BLaER1 (cell line): ENCODE measurements at regions not wholly inside any gene's neighbourhood (a gene's known extent, or its start where the extent isn't known, plus 50 kb on each side); places are given as distances from the start of the nearest gene placed in this dataset.

Source experiments
- H3K27ac ChIP-seq: shearing (Covaris generic); formaldehyde crosslinking; 2 replicates; pipeline ENCODE4 v1.8.1; 2022
- H3K27me3 ChIP-seq: shearing (Covaris generic); formaldehyde crosslinking; 2 replicates; pipeline ENCODE4 v1.8.1; 2022
- H3K36me3 ChIP-seq: shearing (Covaris generic); formaldehyde crosslinking; 2 replicates; pipeline ENCODE4 v1.8.1; 2022
- H3K4me1 ChIP-seq: shearing (Covaris generic); formaldehyde crosslinking; 2 replicates; pipeline ENCODE4 v1.8.1; 2022
- H3K4me2 ChIP-seq: shearing (Covaris generic); formaldehyde crosslinking; 2 replicates; pipeline ENCODE4 v1.8.1; 2022
- H3K4me3 ChIP-seq: shearing (Covaris generic); formaldehyde crosslinking; 2 replicates; pipeline ENCODE4 v1.8.1; 2022
- H3K9ac ChIP-seq: shearing (Covaris generic); formaldehyde crosslinking; 2 replicates; pipeline ENCODE4 v1.8.1; 2022
- H3K9me3 ChIP-seq: shearing (Covaris generic); formaldehyde crosslinking; 2 replicates; pipeline ENCODE4 v1.8.1; 2022
- H4K20me1 ChIP-seq: shearing (Covaris generic); formaldehyde crosslinking; 2 replicates; pipeline ENCODE4 v1.8.1; 2022
- Cebpa-rat ChIP-seq: shearing (Covaris generic); IDR thresholded peaks from 2 replicates; pipeline ENCODE4 v1.8.1; 2022

GRCh38 chr3:13237776-13238490 is 164.7 kb upstream of the IQSEC1 start:
- Histone ChIP-seq H3K4me3 (no peak overlapping the region), H3K4me1 (peaks cover 100% of the 10 kb centered on the region), H3K27me3 (no peaks in the 10 kb centered on the region), H3K9me3 (no peaks in the 10 kb centered on the region), H3K27ac (peak overlapping the region; percentile 16; the same call in 1 of the 2 replicates), H3K36me3 (no peaks in the 10 kb centered on the region), H3K4me2 (peak overlapping the region; percentile 96; the same call in 1 of the 2 replicates), H3K9ac (no peak overlapping the region), H4K20me1 (no peaks in the 10 kb centered on the region; the same call in 1 of the 2 replicates)
- no peak for TF ChIP-seq Cebpa-rat

GRCh38 chr3:13236557-13237173 is 163.4 kb upstream of the IQSEC1 start:
- no peaks in the 10 kb centered on the region for H3K36me3 ChIP-seq
- peak overlapping the region; percentile 96 for H3K4me2 ChIP-seq
- no peak overlapping the region for H3K9ac ChIP-seq
- no peaks in the 10 kb centered on the region; the same call in 1 of the 2 replicates for H4K20me1 ChIP-seq
- no peaks in the 10 kb centered on the region for H3K27me3 ChIP-seq
- no peak overlapping the region for H3K4me3 ChIP-seq
- H3K4me1 ChIP-seq = peaks cover 100% of the 10 kb centered on the region
- peak overlapping the region; percentile 35; the same call in 1 of the 2 replicates for H3K27ac ChIP-seq
- H3K9me3 ChIP-seq = no peaks in the 10 kb centered on the region
- TF ChIP-seq Cebpa-rat = no peak

- Histone ChIP-seq H3K4me3 (peak overlapping the region; percentile 50; the same call in 1 of the 2 replicates), H3K4me2 (peak overlapping the region; percentile 96), H4K20me1 (no peaks in the 10 kb centered on the region; the same call in 1 of the 2 replicates), H3K36me3 (no peaks in the 10 kb centered on the region), H3K9me3 (no peaks in the 10 kb centered on the region), H3K27me3 (no peaks in the 10 kb centered on the region), H3K9ac (peak overlapping the region; percentile 43; the same call in 1 of the 2 replicates), H3K27ac (peak overlapping the region; percentile 79; the same call in 1 of the 2 replicates), H3K4me1 (peaks cover 100% of the 10 kb centered on the region)
- TF ChIP-seq Cebpa-rat = no peak
Measured at GRCh38 chr3:13235897-13236296, 162.7 kb upstream of the IQSEC1 start.

- H3K4me3 ChIP-seq = peak overlapping the region; percentile 50
Measured at GRCh38 chr3:13235079-13235478, 161.8 kb upstream of the IQSEC1 start.

DNA sequence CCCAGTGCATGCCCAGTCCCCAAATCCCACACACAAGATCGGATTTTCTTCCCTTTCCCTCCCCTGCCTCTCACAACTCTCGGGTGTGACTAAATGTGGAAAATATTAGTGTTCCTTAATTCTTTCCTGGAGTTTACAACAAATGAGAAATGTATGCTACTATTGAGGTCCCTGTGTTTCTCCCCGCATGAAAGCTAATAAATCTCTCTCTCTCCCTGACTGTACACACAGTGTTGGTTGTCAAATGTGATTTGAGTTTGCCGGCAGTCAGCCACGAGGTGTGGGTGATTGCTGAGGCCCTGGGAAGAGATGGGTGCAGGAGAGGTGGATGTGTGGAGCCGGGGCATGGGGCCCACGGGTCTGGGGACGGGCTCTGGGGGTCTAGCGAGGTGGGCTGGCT is 161.4 kb upstream of the IQSEC1 start:
- Histone ChIP-seq H3K27ac (peak overlapping the region; percentile 79), H3K9me3 (no peaks in the 10 kb centered on the region), H3K36me3 (no peaks in the 10 kb centered on the region), H3K4me2 (peak overlapping the region; percentile 96), H3K4me1 (peaks cover 100% of the 10 kb centered on the region), H3K9ac (peak overlapping the region; percentile 58), H3K27me3 (no peaks in the 10 kb centered on the region), H3K4me3 (peak overlapping the region; percentile 50), H4K20me1 (no peaks in the 10 kb centered on the region; the same call in 1 of the 2 replicates)
- TF ChIP-seq Cebpa-rat = no peak

More at GRCh38 chr3:13235079-13235478, 161.8 kb upstream of the IQSEC1 start:
- H3K36me3 ChIP-seq = no peaks in the 10 kb centered on the region
- H3K4me1 ChIP-seq = peaks cover 100% of the 10 kb centered on the region
- peak overlapping the region; percentile 96 for H3K4me2 ChIP-seq
- H3K9ac ChIP-seq = peak overlapping the region; percentile 43
- peak overlapping the region; percentile 79 for H3K27ac ChIP-seq
- TF ChIP-seq Cebpa-rat = no peak
- H3K9me3 ChIP-seq = no peaks in the 10 kb centered on the region
- no peaks in the 10 kb centered on the region for H3K27me3 ChIP-seq
- H4K20me1 ChIP-seq = no peaks in the 10 kb centered on the region; the same call in 1 of the 2 replicates

GRCh38 chr3:13233487-13234485 is 160.6 kb upstream of the IQSEC1 start:
- H3K36me3 ChIP-seq = no peaks in the 10 kb centered on the region
- peak overlapping the region; percentile 58 for H3K9ac ChIP-seq
- no peak for TF ChIP-seq Cebpa-rat
- H3K9me3 ChIP-seq = no peaks in the 10 kb centered on the region
- peak overlapping the region; percentile 27; the same call in 1 of the 2 replicates for H3K4me3 ChIP-seq
- H4K20me1 ChIP-seq = no peaks in the 10 kb centered on the region; the same call in 1 of the 2 replicates
- H3K4me1 ChIP-seq = peaks cover 99% of the 10 kb centered on the region
- H3K27ac ChIP-seq = peak overlapping the region; percentile 79
- H3K27me3 ChIP-seq = no peaks in the 10 kb centered on the region
- H3K4me2 ChIP-seq = peak overlapping the region; percentile 96

DNA sequence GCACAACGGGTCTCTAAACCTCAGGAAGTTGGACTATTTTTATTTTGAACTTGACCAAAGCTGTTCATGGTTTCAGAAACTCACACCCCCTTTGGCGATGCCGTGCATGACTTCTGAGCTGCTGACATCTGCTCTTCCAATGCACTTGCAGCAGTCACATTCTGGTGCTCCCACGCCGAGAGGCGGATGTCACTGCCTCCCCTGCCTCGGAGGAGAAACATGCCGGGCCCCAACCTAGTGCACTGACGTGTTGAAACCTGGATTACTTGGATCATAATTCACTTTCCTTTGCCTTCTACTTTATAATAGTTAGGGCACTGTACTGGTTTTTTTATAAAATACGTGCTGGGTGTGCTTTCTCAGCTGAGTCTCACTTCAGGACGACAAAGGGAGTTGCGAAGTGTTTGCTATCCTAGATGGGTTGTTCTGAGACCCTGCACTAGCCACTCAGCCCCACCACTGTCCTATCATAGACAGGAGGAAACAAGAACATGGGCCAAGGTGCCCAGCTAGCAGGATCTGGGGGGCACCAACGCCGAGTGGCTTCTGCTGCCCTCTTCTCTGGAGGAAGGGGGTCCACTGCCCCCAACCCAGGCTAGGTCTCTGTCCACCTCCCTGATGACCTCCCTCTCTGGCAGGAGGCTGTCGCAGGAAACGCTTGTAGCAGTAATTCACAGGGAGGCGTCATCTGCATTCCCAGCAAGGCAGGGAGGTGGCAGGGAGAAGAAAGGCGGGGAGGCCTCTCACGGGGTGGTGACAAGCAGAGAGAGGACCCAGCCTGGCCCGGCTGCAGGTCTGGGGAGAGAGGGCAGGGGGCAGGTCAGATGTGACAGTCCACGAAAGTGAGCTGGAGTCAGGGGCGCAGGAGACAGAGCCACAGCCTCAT is 158.8 kb upstream of the IQSEC1 start:
- no peaks in the 10 kb centered on the region; the same call in 1 of the 2 replicates for H4K20me1 ChIP-seq
- H3K4me2 ChIP-seq = peak overlapping the region; percentile 96
- H3K9ac ChIP-seq = peak overlapping the region; percentile 55; the same call in 1 of the 2 replicates
- H3K27me3 ChIP-seq = no peaks in the 10 kb centered on the region
- TF ChIP-seq Cebpa-rat = no peak
- H3K4me1 ChIP-seq = peaks cover 96% of the 10 kb centered on the region
- peak overlapping the region; percentile 25; the same call in 1 of the 2 replicates for H3K4me3 ChIP-seq
- no peaks in the 10 kb centered on the region for H3K9me3 ChIP-seq
- H3K36me3 ChIP-seq = no peaks in the 10 kb centered on the region
- H3K27ac ChIP-seq = peak overlapping the region; percentile 79

DNA sequence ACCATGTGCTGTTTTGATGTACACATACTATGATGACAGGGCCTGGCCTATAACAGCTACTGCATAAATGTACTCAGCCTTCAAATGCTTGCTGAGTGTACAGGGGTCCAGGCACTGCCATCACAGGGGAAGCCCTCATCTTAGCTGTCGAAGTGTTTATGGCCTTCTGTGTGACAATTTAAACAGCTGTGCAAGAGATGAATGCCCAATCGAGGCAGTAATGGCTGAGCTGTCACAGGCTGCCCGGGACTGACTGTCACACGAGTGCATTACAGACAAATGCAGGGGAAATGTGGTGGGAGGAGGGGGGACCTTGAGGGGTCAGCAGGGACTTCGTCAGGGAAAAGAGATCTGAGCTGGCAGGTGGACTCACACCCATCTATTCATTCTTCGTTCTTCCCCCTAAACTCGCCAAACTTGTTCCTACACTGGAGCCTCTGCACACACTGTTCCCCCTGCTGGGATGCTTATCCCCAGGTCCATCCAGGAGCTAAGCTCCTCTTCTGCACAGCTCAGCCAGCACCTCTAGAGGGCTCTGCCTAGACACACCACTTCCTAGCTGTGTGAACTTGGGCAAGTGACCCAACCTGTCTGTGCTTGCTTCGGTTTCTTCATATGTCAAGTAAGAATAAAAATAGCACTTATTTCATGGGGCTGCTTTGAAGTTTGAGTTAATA is 156.2 kb upstream of the IQSEC1 start:
- no peaks in the 10 kb centered on the region for H3K36me3 ChIP-seq
- peaks cover 77% of the 10 kb centered on the region for H3K4me1 ChIP-seq
- H3K9ac ChIP-seq = no peak overlapping the region
- no peaks in the 10 kb centered on the region for H4K20me1 ChIP-seq
- H3K9me3 ChIP-seq = no peaks in the 10 kb centered on the region
- H3K27me3 ChIP-seq = no peaks in the 10 kb centered on the region
- no peak overlapping the region for H3K4me3 ChIP-seq
- no peak overlapping the region for H3K4me2 ChIP-seq
- H3K27ac ChIP-seq = no peak overlapping the region
- TF ChIP-seq Cebpa-rat = no peak
